CD1c-positive myeloid dendritic cell (primary cell): ENCODE measurements at regions not wholly inside any gene's neighbourhood (a gene's known extent, or its start where the extent isn't known, plus 50 kb on each side); places are given as distances from the start of the nearest gene placed in this dataset.
"Not testable (repeated sequence)": the region's sequence is repeated elsewhere in the genome, so short reads cannot be mapped to it uniquely, and the experiment has no call there.

Experiments used
- DNase-seq: peaks from one replicate; pipeline ENCODE4 v3.0.0-alpha.2; 2016; ENCODE audit errors: extremely low spot score

GRCh38 chr14:40386433-40386832, 954.2 kb upstream of the FBXO33 start:
- DNase-seq = no peak

DNA sequence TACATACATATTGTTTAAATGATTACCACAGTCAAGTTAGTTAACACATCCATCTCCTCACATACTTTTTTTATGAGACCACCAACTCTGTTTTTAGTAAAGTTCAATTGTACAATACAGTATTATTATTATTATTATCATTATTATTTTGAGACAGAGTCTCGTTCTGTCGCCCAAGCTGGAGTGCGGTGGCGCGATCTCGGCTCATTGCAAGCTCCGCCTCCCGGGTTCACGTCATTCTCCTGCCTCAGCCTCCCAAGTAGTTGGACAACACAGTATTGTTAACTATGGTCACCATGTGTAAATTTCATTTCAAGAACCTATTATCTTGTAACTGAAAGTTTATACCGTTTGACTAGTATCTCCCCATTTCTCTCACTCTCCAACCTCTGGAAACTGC, 942.0 kb upstream of the FBXO33 start:
- no peak for DNase-seq

DNA sequence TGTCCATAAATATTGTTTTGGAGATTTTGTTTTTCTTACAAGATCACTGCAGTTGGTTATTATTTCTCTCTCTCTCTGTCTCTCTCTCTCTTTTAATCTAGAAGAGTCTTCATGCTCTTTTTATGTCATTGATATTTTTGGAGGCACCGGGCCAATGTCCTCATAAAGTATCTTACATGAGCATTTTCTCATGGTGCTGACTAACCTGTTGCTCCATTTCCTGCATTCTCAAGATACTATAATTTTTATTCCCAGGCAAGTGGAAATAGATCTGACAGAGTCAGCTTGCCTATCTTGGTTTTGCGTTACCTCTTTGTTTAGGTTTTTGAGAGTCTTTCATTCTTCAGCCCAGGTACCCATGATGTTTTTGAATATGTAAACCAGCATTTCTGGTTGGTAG, 938.8 kb upstream of the FBXO33 start:
- DNase-seq = no peak

DNA sequence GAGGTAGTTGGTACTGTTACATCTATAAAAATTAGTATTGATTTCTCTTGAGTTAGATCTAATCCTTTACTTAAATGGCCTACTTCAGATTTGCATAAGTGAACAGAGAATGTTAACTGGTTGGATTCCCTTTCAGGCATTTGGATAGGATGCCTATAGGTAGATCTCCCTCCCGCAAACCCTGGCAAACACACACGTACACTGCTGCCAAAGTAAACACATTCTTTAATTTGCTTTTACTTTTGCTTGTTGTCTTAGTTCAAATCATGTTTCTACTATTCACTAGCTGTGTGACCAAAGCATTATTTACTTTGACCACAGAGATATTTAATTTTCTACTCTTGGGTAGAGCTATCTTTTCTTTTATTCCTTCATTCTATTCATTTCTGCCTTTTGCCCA, 936.1 kb upstream of the FBXO33 start:
- no peak for DNase-seq

DNA sequence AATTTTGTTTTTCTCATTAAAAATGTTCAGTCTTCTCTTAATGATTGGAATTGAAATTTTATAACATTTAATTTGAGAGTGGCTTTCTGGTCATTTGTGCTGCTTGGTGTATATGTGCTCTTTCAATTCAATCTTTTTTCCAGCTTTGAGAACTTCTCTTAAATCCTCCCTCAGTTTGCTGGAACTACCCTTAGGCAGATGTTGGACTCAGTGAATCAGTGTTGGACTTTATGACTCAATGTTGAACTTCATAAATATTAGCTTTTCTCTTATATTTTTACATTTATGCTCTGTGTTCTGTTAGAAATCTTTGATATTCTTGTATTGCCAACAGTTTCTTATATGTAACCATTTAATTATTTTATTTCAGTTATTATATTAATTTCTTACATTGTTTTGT, 935.5 kb upstream of the FBXO33 start:
- no peak for DNase-seq

- DNase-seq = no peak
These were observed 933.1 kb upstream of the FBXO33 start for GRCh38 chr14:40365305-40365704.

DNA sequence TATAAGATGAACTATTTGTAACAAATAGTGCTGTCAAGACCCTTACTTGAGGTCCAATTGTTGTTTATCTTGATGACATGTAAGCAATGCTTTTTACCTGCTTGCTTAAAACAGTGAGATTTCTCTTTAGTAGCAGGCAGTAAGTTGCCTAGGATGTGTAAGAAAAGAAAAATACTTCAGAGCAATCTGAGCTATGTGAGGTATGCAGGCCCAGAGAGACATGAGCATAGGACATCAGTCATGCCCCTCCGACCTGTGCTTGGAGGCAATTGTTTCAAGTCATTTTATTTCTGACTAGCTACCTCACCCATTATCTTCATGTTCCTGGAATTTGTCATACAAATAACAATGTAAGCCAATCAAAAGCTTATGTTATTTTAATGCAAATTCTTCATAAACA, 930.6 kb upstream of the FBXO33 start:
- no peak for DNase-seq

DNA sequence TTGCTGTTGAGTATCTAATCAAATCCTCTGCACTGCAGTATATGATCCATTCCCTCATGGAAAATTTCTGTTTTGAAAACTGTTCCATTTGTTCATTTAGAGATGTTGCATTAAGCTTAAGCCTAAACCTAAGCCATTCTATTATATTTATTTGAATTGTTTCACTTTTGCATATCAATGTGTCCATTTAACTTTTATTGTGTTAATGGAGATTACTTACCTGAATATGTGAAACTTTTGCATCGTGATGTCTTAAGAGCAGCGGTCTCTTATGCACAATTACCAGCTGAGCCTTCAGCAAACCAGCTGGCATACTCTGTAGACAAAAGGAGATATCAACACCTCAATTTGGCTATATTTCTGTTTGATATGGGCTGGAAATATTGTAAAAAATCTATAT, 922.5 kb upstream of the FBXO33 start:
- DNase-seq = no peak

GRCh38 chr14:40348104-40348503, 915.9 kb upstream of the FBXO33 start:
- not testable (repeated sequence) for DNase-seq

DNA sequence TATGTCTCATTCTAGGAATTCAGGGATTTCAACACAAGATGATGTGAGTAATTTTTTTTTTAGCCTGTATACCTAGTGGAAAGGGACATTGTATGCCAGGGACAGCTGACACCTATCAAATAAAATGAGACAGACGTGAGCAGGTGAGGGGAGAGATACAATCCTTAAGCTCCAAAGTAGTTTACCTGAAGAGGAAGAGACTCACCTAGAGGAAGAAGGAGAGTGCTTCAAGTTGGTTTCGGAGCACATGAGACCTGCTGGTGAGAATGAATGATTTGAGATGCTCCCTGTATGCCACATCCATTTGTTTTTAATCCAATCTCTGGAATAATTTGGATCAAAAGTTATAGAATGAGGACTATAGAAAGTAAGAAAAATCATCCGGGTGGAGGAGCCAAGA, 915.4 kb upstream of the FBXO33 start:
- DNase-seq = no peak

GRCh38 chr14:40346275-40346674, 914.0 kb upstream of the FBXO33 start:
- no peak for DNase-seq

DNA sequence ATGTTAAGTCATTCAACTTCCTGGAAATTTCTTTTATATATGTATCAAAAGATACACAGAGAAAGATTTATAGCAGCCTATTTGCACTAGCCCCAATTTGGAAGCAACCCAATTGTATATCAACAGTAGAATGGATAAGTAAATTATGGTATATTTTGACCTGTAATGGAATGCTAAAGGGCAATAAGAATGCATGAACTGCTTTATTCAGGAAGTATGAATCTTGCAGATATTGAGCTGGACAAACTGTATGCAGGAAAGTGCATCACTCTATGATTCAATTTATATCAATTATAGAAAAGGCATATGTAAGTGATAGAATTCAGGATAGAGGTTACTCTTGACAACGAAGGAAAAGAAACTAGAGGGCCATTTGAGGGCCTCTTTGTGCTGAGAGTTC, 913.1 kb upstream of the FBXO33 start:
- DNase-seq = no peak

DNA sequence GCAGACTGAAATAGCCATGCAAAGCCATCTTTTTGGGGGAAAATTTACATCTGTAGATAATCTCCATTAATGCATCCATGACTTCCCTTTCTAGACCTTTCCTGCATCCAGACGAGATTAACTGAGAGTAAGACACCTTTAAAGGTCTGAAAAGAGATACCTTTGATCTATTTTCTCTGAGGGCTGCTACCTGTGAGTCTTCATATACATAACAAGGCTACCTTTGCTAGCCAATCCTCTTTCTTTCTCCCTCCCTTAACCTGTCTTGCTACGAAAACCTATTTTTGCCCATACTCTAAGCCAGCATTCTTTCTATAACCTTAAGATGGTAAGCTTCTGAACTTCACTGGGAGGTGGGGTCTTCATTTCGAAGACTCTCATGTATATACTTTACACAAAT, 908.5 kb upstream of the FBXO33 start:
- DNase-seq = no peak

GRCh38 chr14:40336846-40337245, 904.6 kb upstream of the FBXO33 start:
- no peak for DNase-seq

DNA sequence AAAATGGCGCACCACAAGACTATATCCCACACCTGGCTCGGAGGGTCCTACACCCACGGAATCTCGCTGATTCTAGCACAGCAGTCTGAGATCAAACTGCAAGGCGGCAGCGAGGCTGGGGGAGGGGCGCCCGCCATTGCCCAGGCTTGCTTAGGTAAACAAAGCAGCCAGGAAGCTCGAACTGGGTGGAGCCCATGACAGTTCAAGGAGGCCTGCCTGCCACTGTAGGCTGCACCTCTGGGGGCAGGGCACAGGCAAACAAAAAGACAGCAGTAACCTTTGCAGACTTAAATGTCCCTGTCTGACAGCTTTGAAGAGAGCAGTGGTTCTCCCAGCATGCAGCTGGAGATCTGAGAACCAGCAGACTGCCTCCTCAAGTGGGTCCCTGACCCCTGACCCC, 894.3 kb upstream of the FBXO33 start:
- DNase-seq = not testable (repeated sequence)

DNA sequence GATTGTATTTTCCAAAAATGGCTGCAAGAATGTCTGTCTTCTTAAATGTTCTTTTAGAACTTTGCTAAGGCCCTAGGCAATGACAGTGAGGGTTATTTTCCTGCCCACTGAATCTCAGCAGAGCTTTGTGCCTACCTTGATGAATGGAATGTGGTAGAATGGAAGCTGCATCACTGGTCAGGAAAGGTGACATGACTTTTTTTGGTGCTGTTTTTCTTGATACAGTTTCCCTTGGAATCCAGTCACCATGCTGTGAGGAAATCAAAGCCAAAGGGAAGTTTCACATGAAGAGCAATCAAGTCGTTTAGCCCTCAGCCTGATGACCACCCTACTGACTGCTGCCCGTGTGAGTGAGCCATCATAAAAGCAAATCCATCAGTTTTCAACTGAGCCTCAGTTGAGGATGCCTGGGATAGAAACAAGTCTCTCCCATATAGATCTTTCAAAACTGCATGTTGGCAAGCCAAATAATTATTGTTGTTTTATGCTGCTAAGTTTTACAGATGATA, 886.0 kb upstream of the FBXO33 start:
- DNase-seq = no peak

DNA sequence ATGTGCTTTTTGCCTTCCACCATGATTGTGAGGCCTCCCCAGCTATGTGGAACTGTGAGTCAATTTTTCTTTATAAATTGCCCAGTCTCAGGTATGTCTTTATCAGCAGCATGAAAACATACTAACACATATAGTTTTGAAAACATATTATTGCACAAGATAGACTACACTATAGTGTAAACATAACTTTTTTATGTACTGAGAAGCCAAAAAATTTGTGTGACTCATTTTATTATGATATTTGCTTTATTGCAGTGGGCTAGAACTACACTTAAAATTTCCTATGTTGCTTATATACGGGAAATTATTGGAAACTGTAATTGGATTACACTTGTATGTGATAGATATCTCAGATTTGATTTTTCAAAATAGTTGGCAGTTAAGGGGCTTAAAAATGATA, 885.5 kb upstream of the FBXO33 start:
- no peak for DNase-seq

DNA sequence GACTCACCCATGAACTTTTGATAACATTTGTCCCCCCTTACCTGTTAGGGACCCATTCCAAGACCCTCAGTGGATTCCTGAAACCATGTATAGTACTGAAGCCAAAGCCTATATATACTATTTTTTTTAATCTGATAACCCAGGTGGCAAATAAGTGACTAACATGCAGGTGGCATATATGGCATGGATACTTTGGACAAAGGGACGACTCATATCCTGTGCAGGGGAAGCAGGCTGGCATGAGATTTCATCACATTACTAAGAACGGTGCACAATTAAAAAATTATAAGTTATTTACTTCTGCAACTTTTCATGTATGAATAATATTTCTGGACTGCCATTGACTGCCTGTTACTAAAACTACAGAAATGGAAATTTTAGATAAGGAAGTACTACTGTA, 880.1 kb upstream of the FBXO33 start:
- DNase-seq = no peak

DNA sequence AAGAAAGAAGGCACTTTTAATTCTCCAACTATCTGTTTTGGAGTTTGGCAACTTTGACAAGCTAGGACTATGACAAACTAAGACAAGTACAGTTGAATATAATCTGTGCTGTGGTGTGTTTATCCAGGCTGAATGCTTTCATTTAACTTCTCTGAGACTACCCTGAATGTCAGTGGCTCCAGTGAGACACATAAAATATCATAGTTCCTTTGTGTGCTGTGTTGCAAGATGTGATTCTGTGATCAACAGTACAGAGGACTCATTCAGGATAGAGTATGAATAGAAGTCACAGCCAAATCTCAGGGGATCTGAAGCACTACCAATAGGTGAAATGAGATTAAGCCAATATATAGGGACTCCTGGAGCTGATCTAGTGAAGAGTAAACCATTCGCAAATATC, 876.9 kb upstream of the FBXO33 start:
- DNase-seq = no peak

DNA sequence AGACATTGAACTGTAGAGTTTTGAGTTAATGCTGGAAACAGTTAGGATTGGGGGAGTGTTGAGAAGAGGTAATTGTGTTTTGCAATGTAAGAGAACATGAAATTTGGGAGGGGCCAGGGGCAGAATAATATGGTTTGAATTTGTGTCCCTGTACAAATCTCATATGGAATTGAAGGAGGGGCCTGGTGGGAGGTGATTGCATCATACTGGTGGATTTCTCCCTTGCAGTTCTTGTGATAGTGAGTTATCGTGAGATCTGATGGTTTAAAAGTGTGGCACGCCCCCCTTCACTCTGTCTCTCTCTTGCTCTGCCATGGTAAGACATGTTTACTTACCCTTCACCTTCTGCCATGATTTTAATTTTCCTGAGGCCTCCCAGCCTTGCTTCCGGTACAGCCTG, 876.0 kb upstream of the FBXO33 start:
- no peak for DNase-seq

DNA sequence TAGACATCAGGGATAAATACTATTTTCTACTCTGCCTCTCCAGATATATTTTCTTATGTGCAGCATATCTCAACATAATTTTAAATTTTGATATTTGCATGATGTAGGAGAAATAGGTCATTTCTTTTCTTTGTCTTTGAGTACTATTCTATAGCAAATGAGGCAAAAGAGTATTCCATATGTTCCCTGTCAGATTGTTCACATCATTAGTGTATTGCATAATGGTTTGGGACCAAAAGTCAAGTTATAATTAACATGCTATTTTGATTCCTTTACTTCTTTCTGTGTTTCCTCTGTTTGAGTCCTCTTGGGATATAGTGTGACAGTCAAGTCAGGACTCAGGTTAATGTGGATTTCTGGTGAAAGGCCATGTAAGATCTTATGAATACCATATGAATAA, 864.6 kb upstream of the FBXO33 start:
- no peak for DNase-seq

DNA sequence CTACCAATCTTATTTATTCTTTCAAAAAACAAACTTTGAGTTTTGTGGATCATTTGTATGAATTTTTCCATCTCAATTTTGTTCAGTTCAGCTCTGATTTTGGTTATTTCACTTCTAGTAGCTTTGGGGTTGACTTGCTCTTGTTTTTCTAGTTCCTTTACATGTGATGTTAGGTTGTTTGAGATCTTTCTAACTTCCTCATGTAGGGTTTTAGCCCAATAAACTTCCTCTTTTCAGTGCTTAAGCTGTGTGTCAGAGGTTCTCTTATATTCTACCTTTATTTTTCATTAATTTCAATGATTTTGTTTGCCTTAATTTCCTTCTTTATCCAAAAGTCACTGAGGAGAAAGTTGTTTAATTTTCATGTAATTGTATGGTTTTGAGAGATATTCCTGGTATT, 860.4 kb upstream of the FBXO33 start:
- no peak for DNase-seq

DNA sequence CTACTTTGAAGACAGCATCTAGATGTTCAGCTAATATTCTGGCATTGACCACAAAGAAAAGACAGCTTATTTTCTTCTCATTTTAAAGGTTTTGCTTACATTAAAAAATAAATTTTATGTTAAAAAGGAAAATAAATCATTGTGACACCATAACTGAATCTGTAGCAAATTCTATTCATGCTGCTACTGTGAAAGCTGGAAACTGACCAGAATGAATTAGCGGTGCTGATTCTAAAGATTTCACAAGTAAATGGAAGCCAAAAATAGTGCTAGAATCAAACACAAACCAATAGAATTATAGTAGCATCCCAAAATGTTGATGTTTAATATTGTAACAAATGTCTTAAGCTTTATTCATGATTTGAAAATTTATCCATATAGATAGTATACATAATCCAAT, 850.0 kb upstream of the FBXO33 start:
- no peak for DNase-seq

DNA sequence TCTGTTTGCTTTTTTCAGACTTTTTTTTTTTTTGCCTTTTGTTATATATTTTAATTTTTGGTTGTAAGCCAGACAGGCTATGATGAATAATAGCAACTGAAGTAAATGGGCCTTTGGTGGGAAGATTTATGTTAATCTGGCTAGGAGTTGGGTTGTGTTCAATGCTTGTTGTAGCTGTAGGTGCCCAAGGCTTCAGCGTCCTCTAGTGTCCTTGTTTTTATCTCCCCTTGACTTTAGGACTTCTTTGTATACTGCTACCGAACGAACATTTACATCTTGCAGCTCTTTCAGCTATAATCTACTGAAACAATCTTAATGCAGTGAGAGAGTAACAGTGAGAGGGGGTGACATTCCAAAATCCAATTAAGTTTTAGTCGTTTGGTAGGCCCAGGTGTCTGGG, 848.4 kb upstream of the FBXO33 start:
- no peak for DNase-seq

DNA sequence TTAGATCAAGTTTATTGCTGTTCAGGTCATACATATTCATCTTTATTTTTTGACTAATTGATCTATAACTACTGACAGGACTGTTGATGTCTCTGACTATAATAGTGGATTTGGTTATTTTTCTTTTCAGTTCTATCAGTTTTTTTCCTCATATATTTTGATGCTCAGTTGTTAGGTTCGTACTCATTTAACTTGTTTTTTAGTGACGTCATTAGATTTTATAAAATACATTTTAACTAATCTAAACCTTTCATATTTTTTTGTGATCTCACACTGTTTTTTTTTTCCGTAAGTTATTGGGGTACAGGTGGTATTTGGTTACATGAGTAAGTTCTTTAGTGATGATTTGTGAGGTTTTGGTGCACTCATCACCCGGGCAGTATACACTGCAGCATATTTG, 841.2 kb upstream of the FBXO33 start:
- no peak for DNase-seq
